UCSD-AML1 (cell line): ENCODE measurements at regions not wholly inside any gene's neighbourhood (a gene's known extent, or its start where the extent isn't known, plus 50 kb on each side); places are given as distances from the start of the nearest gene placed in this dataset.

Source experiments
- DNase-seq: peaks from one replicate; lab custom pipeline; 2025; ENCODE audit not compliant: unreplicated experiment; lab: John Stamatoyannopoulos, UW

DNA sequence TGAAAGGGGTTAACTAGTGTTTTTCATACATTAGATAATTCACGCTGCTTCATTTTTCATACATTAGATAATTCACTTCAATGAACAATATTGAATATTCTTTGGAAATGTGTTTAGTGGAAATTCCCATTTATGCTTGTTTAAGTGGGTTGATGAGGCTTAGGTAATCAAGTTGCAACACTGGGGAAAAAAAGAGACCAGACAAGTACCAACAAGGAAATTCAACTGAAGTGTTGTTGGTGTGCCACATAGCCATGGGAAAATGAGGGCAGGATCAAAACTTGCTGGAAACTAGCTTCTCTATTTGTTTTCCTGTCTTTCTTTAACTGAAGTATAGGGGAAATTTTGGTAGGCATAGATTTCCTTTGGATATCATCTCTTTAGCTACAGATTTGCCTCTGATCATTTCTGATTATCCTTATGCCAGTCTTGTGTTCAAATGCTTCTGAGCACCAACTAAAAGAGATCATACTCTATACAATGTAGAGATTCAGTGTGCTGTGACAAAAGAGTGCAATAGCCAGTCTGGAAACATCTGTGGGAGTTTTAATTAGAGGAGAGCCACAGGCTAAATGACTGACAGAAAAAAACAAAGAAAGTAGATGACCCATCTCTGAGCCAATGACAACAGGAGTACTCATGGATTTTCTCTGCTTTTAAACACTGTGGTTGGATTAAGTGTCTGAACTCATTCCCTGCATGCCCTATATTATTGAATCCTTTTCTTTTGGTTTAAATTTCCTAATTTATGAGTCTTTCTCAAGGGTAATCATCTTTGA, 67.6 kb upstream of the CTSC start:
- no peak for DNase-seq

GRCh38 chr11:88404391-88404790, 66.9 kb upstream of the CTSC start:
- DNase-seq = no peak

DNA sequence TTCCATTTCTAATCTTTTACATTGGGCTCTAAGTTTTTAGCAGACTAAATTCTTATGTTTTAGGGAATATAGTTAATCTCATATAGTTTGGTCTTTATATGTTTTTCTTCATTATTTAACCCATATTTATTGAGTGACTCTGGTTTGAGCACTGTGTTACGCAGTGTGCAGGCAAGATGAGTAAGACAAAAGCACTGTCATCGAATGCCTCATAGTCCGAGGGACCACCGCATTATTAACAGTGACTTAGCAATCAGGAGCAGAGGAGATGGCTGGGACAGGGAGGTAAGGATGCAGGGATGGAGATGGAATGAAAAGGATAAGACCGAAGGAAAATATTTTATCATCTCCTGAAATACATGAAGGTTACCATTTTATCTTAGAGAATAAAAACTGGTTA, 65.2 kb upstream of the CTSC start:
- DNase-seq = no peak

DNA sequence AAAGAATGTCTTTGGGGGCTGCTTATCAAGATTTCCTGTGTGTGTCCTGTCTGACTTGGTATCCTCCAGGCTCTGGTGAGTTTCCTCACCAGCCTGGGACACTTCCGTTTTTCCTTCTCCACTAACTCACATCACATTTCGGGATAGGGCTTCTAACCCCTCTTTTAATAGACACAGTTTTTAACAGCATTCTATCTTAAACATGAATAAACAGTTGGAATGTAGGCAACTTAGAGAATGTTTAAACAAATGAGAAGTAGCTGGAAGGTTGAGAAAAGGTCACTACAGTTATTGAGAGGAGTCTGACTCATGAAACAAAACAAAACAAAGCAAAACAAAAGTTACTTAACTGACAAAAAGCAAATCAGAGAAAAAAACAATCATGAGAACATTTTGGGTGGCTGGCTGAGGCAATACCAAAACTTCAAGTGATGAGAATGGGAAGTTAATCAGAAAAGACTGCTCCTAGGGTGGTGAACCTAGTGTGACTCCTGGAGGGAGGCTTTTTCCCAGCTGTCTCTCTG, 64.7 kb upstream of the CTSC start:
- DNase-seq = no peak

DNA sequence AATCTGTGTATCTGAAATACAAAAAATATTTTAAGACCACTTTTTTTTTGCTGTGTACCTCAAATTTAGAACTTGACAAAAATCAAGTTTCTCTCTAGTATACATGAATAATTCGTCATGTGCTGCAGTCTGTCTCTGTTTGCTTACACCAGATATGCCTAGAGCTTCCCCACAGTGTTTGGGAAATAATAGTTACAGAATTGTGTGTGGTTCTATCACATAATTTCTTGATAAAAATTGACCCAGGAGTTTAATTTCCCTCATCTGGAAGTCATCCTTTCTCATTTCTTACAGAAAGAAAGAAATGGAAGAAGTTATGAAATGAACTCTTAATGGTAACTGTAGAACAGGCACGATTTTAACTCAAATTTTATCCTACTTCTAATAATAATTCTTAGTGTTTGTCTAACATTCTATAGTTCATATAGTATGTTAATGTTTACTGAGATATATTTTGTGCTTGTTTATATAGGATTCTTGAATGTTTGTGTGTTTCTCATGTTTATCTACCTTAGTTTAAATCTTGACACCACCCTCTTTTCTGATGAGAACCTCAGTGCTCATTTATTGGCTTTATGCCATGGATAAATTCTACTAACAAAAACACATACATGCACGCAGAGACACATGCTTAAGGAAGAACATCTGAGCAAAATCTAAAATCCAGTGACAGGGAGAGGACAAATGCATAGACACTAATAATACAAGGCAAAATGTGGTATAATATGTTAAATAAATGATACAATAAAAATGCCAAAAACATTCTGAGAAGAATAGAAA, 61.4 kb upstream of the CTSC start:
- DNase-seq = no peak

DNA sequence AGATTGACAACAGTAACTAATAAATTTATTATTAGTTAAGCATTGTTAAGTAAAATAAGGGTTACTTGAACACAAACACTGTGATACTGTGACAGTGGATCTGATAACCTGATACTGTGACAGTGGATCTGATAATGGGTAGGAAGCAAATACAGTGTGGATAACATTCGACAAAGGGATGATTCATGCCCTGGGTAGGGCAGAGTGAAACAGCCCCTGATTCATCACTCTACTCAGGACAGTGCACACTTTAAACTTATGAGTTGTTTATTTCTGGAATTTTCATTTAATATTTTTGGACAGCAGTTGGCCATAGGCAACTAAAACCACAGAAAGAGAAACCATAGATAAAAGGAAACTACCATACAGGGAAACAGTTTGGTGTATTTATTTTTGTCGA, 60.8 kb upstream of the CTSC start:
- DNase-seq = no peak

DNA sequence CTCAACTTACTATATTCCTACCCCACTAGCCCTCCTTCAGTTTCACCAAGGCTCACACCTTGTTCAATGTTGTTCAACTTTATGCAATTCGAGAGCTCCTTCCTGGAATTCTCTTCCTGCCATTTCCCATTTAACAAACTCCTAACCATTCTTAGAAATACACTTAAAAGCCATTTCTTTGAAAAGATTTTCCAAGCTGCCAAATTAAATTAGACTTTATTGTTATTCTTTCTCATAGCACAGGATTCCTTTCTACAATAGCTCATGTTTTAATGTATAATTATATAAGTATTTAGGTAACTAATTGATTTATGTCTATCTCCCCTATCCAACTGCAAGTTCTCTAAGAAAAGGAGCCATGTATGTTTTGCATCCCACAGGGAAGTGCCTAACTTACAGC, 52.7 kb upstream of the CTSC start:
- DNase-seq = no peak

GRCh38 chr11:88387957-88388356, 50.4 kb upstream of the CTSC start:
- no peak for DNase-seq
